ENCODE measurements at regions not wholly inside any gene's neighbourhood (a gene's known extent, or its start where the extent isn't known, plus 50 kb on each side); places are given as distances from the start of the nearest gene placed in this dataset.

- no peak for DNase-seq (ENCODE audit: low spot score)
Observed at GRCh38 chr2:23132823-23133595, 252.0 kb upstream of the KLHL29 start.

- DNase-seq (ENCODE audit: low spot score), result no peak
Observed at GRCh38 chr2:23134726-23135125, 250.3 kb upstream of the KLHL29 start.

GRCh38 chr2:23135481-23136100, 249.4 kb upstream of the KLHL29 start:
- DNase-seq (ENCODE audit: low spot score), result no peak

- DNase-seq (ENCODE audit: low spot score), result no peak
Observed at GRCh38 chr2:23137166-23137565, 247.8 kb upstream of the KLHL29 start.

- DNase-seq (ENCODE audit: low spot score), result no peak
Observed at GRCh38 chr2:23138701-23139100, 246.3 kb upstream of the KLHL29 start.

GRCh38 chr2:23145460-23145859, 239.5 kb upstream of the KLHL29 start:
- DNase-seq (ENCODE audit: low spot score), result no peak

- DNase-seq (ENCODE audit: low spot score), result no peak
Observed at GRCh38 chr2:23146011-23146410, 239.0 kb upstream of the KLHL29 start.

- no peak for DNase-seq (ENCODE audit: low spot score)
Observed at GRCh38 chr2:23148342-23148741, 236.6 kb upstream of the KLHL29 start.

- DNase-seq (ENCODE audit: low spot score), result no peak
Observed at GRCh38 chr2:23149777-23150176, 235.2 kb upstream of the KLHL29 start.

GRCh38 chr2:23153484-23153883, 231.5 kb upstream of the KLHL29 start:
- no peak for DNase-seq (ENCODE audit: low spot score)

- no peak for DNase-seq (ENCODE audit: low spot score)
Observed at GRCh38 chr2:23155022-23155421, 230.0 kb upstream of the KLHL29 start.

GRCh38 chr2:23157812-23158211, 227.2 kb upstream of the KLHL29 start:
- DNase-seq (ENCODE audit: low spot score), result no peak

- no peak for DNase-seq (ENCODE audit: low spot score)
Observed at GRCh38 chr2:23158306-23158705, 226.7 kb upstream of the KLHL29 start.

- no peak for DNase-seq (ENCODE audit: low spot score)
Observed at GRCh38 chr2:23159746-23160405, 225.1 kb upstream of the KLHL29 start.

- no peak for DNase-seq (ENCODE audit: low spot score)
Observed at GRCh38 chr2:23164173-23164572, 220.8 kb upstream of the KLHL29 start.

- DNase-seq (ENCODE audit: low spot score), result no peak
Observed at GRCh38 chr2:23169896-23170295, 215.1 kb upstream of the KLHL29 start.

GRCh38 chr2:23171108-23171507, 213.9 kb upstream of the KLHL29 start:
- DNase-seq (ENCODE audit: low spot score), result no peak

- no peak for DNase-seq (ENCODE audit: low spot score)
Observed at GRCh38 chr2:23178396-23178795, 206.6 kb upstream of the KLHL29 start.

GRCh38 chr2:23183733-23184132, 201.2 kb upstream of the KLHL29 start:
- no peak for DNase-seq (ENCODE audit: low spot score)

GRCh38 chr2:23198316-23199114, 186.5 kb upstream of the KLHL29 start:
- no peak for DNase-seq (ENCODE audit: low spot score)

- no peak for DNase-seq (ENCODE audit: low spot score)
Observed at GRCh38 chr2:23199115-23199918, 185.7 kb upstream of the KLHL29 start.

Measured in CD4-positive, alpha-beta T cell treated with Interleukin-15 for 4 hours (primary cell).